GM12878 (cell line): ENCODE measurements at regions not wholly inside any gene's neighbourhood (a gene's known extent, or its start where the extent isn't known, plus 50 kb on each side); places are given as distances from the start of the nearest gene placed in this dataset.

Experiments
- CBFB ChIP-seq: IDR thresholded peaks from 2 replicates; pipeline ENCODE4 v1.6.1; 2016; ENCODE audit warnings: antibody characterized with exemption, low read depth
- EP300 ChIP-seq, 2 experiments: fragments of 150-350 bp in 1 of 2; IDR thresholded peaks; 2 replicates each; pipeline ENCODE4 v1.6.1; 2011 to 2012; ENCODE audit warnings: low read depth in 2 of 2, low read length in 2 of 2, borderline replicate concordance in 1 of 2, improper control_type of control experiment in 1 of 2, inconsistent platforms in 1 of 2; ENCODE audit not compliant: control insufficient read depth in 1 of 2
- EZH2 ChIP-seq: IDR thresholded peaks from 2 replicates; pipeline ENCODE4 v1.6.1; 2012; ENCODE audit warnings: low read depth, mild to moderate bottlenecking, control low read depth, inconsistent platforms, low read length, borderline replicate concordance; ENCODE audit not compliant: control insufficient read depth
- FOS ChIP-seq: IDR thresholded peaks from 3 replicates; pipeline ENCODE4 v1.6.1; 2011; ENCODE audit warnings: borderline replicate concordance; ENCODE audit not compliant: insufficient read length; ENCODE audit errors: extremely low read depth
- GABPA ChIP-seq: IDR thresholded peaks from 2 replicates; pipeline ENCODE4 v1.6.1; 2014; ENCODE audit warnings: antibody characterized with exemption, low read depth, mild to moderate bottlenecking, inconsistent platforms
- HCFC1 ChIP-seq: fragments of 150-350 bp; IDR thresholded peaks from 2 replicates; pipeline ENCODE4 v1.6.1; 2014; ENCODE audit warnings: low read length
- MYC ChIP-seq: IDR thresholded peaks from 2 replicates; pipeline ENCODE4 v1.6.1; 2011; ENCODE audit warnings: mild to moderate bottlenecking, low read length, moderate library complexity, inconsistent platforms; ENCODE audit not compliant: insufficient read depth, insufficient replicate concordance, insufficient read length, severe bottlenecking
- POLR2AphosphoS5 ChIP-seq: IDR thresholded peaks from 2 replicates; pipeline ENCODE4 v1.6.1; 2011; ENCODE audit warnings: mild to moderate bottlenecking, low read length, inconsistent platforms
- TF ChIP-seq, protein P1 (sequence below), 3 experiments: IDR thresholded peaks in 2 of 3; conservative IDR thresholded peaks in 1 of 3; 2 replicates each; pipeline ENCODE4 v1.5.1; 2011; ENCODE audit warnings: low read depth in 3 of 3, low read length in 3 of 3, mild to moderate bottlenecking in 3 of 3, control low read depth in 2 of 3, moderate library complexity in 2 of 3, inconsistent platforms in 1 of 3, mixed read lengths in 1 of 3; ENCODE audit not compliant: control insufficient read depth in 2 of 3, insufficient read depth in 1 of 3; ENCODE audit errors: extremely low read depth in 1 of 3
- TF ChIP-seq, protein P2 (sequence below): fragments of 450-650 bp; IDR thresholded peaks from 2 replicates; pipeline ENCODE4 v1.6.1; 2017; ENCODE audit warnings: mild to moderate bottlenecking
- TF ChIP-seq, protein P3 (sequence below): IDR thresholded peaks from 2 replicates; pipeline ENCODE4 v1.6.1; 2011; ENCODE audit warnings: mild to moderate bottlenecking, low read depth, low read length, moderate library complexity; ENCODE audit not compliant: insufficient replicate concordance
- TF ChIP-seq, protein P4 (sequence below): IDR thresholded peaks from 2 replicates; pipeline ENCODE4 v1.6.1; 2012; ENCODE audit warnings: low read length, inconsistent platforms

DNA sequence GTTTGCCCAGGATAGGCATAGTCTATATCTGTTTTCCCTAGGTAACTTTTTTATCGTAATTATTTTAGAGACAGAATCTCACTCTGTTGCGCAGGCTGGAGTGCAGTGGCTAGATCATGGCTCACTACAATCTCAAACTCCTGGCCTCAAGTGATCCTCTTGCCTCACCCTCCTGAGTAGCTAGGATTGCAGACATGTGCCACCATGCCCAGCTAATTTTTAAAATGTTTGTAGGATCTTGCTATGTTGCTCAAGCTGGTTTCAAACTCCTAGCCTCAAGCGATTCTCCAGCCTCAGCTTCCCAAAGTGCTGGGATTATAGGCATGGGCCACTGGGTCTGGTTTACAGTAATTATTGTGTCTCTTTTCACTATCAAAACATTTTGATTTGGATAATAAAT is 58.6 kb upstream of the SOX13 start:
- TF ChIP-seq FOS (no peak), MYC (no peak), EP300 (IDR thresholded peaks at IDR 0.05; ENCODE audit: borderline replicate concordance in 1 of 2, control insufficient read depth in 1 of 2, low read depth in 2 of 2, low read length in 2 of 2) (no peak), EZH2 (no peak), HCFC1 (no peak), POLR2AphosphoS5 (no peak), CBFB (no peak), GABPA (no peak)
- TF ChIP-seq, protein P1, sequence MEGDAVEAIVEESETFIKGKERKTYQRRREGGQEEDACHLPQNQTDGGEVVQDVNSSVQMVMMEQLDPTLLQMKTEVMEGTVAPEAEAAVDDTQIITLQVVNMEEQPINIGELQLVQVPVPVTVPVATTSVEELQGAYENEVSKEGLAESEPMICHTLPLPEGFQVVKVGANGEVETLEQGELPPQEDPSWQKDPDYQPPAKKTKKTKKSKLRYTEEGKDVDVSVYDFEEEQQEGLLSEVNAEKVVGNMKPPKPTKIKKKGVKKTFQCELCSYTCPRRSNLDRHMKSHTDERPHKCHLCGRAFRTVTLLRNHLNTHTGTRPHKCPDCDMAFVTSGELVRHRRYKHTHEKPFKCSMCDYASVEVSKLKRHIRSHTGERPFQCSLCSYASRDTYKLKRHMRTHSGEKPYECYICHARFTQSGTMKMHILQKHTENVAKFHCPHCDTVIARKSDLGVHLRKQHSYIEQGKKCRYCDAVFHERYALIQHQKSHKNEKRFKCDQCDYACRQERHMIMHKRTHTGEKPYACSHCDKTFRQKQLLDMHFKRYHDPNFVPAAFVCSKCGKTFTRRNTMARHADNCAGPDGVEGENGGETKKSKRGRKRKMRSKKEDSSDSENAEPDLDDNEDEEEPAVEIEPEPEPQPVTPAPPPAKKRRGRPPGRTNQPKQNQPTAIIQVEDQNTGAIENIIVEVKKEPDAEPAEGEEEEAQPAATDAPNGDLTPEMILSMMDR (IDR thresholded peaks at IDR 0.05 in 2 of 3, conservative IDR thresholded peaks at IDR 0.05 in 1 of 3; ENCODE audit: control insufficient read depth in 2 of 3, extremely low read depth in 1 of 3, insufficient read depth in 1 of 3, low read depth in 3 of 3, low read length in 3 of 3) = no peak
- TF ChIP-seq, protein P2, sequence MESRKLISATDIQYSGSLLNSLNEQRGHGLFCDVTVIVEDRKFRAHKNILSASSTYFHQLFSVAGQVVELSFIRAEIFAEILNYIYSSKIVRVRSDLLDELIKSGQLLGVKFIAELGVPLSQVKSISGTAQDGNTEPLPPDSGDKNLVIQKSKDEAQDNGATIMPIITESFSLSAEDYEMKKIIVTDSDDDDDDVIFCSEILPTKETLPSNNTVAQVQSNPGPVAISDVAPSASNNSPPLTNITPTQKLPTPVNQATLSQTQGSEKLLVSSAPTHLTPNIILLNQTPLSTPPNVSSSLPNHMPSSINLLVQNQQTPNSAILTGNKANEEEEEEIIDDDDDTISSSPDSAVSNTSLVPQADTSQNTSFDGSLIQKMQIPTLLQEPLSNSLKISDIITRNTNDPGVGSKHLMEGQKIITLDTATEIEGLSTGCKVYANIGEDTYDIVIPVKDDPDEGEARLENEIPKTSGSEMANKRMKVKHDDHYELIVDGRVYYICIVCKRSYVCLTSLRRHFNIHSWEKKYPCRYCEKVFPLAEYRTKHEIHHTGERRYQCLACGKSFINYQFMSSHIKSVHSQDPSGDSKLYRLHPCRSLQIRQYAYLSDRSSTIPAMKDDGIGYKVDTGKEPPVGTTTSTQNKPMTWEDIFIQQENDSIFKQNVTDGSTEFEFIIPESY = no peak
- TF ChIP-seq, protein P3, sequence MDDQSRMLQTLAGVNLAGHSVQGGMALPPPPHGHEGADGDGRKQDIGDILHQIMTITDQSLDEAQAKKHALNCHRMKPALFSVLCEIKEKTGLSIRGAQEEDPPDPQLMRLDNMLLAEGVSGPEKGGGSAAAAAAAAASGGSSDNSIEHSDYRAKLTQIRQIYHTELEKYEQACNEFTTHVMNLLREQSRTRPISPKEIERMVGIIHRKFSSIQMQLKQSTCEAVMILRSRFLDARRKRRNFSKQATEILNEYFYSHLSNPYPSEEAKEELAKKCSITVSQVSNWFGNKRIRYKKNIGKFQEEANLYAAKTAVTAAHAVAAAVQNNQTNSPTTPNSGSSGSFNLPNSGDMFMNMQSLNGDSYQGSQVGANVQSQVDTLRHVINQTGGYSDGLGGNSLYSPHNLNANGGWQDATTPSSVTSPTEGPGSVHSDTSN = no peak
- TF ChIP-seq, protein P4, sequence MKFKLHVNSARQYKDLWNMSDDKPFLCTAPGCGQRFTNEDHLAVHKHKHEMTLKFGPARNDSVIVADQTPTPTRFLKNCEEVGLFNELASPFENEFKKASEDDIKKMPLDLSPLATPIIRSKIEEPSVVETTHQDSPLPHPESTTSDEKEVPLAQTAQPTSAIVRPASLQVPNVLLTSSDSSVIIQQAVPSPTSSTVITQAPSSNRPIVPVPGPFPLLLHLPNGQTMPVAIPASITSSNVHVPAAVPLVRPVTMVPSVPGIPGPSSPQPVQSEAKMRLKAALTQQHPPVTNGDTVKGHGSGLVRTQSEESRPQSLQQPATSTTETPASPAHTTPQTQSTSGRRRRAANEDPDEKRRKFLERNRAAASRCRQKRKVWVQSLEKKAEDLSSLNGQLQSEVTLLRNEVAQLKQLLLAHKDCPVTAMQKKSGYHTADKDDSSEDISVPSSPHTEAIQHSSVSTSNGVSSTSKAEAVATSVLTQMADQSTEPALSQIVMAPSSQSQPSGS = no peak
